NCI-H146 treated with DMSO at 0.1 percent for 48 hours (cell line): ENCODE measurements at regions not wholly inside any gene's neighbourhood (a gene's known extent, or its start where the extent isn't known, plus 50 kb on each side); places are given as distances from the start of the nearest gene placed in this dataset.

Source experiments
- DNase-seq: peaks from one replicate; lab custom pipeline; 2025; ENCODE audit not compliant: unreplicated experiment; lab: John Stamatoyannopoulos, UW

- DNase-seq, result no peak
These were observed 105.0 kb upstream of the NPY start for GRCh38 chr7:24178811-24179570.

GRCh38 chr7:24191362-24191761 lies 92.6 kb upstream of the NPY start:
- DNase-seq, result no peak

GRCh38 chr7:24192053-24192452 lies 91.9 kb upstream of the NPY start:
- no peak for DNase-seq

- no peak for DNase-seq
These were observed 91.3 kb upstream of the NPY start for GRCh38 chr7:24192691-24193090.

GRCh38 chr7:24197852-24198251 lies 86.1 kb upstream of the NPY start:
- DNase-seq, result no peak

GRCh38 chr7:24199978-24200377 lies 84.0 kb upstream of the NPY start:
- peak; percentile 38 for DNase-seq

GRCh38 chr7:24200407-24200966 lies 83.5 kb upstream of the NPY start:
- DNase-seq, result no peak

- no peak for DNase-seq
These were observed 82.8 kb upstream of the NPY start for GRCh38 chr7:24201226-24201625.

GRCh38 chr7:24212073-24212472 lies 71.9 kb upstream of the NPY start:
- no peak for DNase-seq

GRCh38 chr7:24213311-24213710 lies 70.7 kb upstream of the NPY start:
- no peak for DNase-seq

GRCh38 chr7:24214670-24215069 lies 69.3 kb upstream of the NPY start:
- DNase-seq, result no peak

- DNase-seq, result no peak
These were observed 67.3 kb upstream of the NPY start for GRCh38 chr7:24216576-24217125.

- DNase-seq, result no peak
These were observed 62.5 kb upstream of the NPY start for GRCh38 chr7:24221500-24221899.

- DNase-seq, result peak; percentile 35
These were observed 56.9 kb upstream of the NPY start for GRCh38 chr7:24227068-24227467.

- DNase-seq, result no peak
These were observed 56.2 kb upstream of the NPY start for GRCh38 chr7:24227603-24228359.

- DNase-seq, result no peak
These were observed 54.3 kb upstream of the NPY start for GRCh38 chr7:24229481-24230226.

GRCh38 chr7:24231493-24231892 lies 52.5 kb upstream of the NPY start:
- DNase-seq, result no peak

GRCh38 chr7:24233386-24233785 lies 50.6 kb upstream of the NPY start:
- DNase-seq, result no peak
